Osteocyte (in vitro differentiated cells): ENCODE measurements at regions not wholly inside any gene's neighbourhood (a gene's known extent, or its start where the extent isn't known, plus 50 kb on each side); places are given as distances from the start of the nearest gene placed in this dataset.

Source experiments
- DNase-seq: peaks from one replicate; pipeline ENCODE4 v3.0.0; 2021; ENCODE audit warnings: mixed read lengths; ENCODE audit not compliant: unreplicated experiment; ENCODE audit errors: extremely low spot score
- H3K27ac Mint-ChIP-seq: one replicate; pipeline ENCODE4 v1.8.0; 2021; ENCODE audit warnings: mild to moderate bottlenecking, mixed read lengths; ENCODE audit not compliant: unreplicated experiment
- H3K27me3 Mint-ChIP-seq: one replicate; pipeline ENCODE4 v1.8.0; 2021; ENCODE audit warnings: mixed read lengths; ENCODE audit not compliant: unreplicated experiment
- H3K36me3 Mint-ChIP-seq: one replicate; pipeline ENCODE4 v1.8.0; 2021; ENCODE audit warnings: mixed read lengths; ENCODE audit not compliant: unreplicated experiment
- H3K4me1 Mint-ChIP-seq: one replicate; pipeline ENCODE4 v1.8.0; 2021; ENCODE audit warnings: mixed read lengths; ENCODE audit not compliant: unreplicated experiment
- H3K4me3 Mint-ChIP-seq: one replicate; pipeline ENCODE4 v1.8.0; 2021; ENCODE audit warnings: mild to moderate bottlenecking, moderate library complexity, mixed read lengths; ENCODE audit not compliant: unreplicated experiment
- H3K9me3 Mint-ChIP-seq: one replicate; pipeline ENCODE4 v1.8.0; 2021; ENCODE audit warnings: mixed read lengths; ENCODE audit not compliant: unreplicated experiment
- CTCF ChIP-seq: fragments of 200-600 bp; sonication (generic); IDR thresholded peaks from 2 replicates; pipeline ENCODE4 v1.5.0; 2021; ENCODE audit warnings: antibody characterized with exemption, mild to moderate bottlenecking, moderate library complexity

- H3K27ac Mint-ChIP-seq = no peak overlapping the region
- H3K9me3 Mint-ChIP-seq = peaks cover 13% of the 10 kb centered on the region
- DNase-seq = no peak
- H3K27me3 Mint-ChIP-seq = peaks cover 9% of the 10 kb centered on the region
- H3K36me3 Mint-ChIP-seq = no peaks in the 10 kb centered on the region
- no peaks in the 10 kb centered on the region for H3K4me1 Mint-ChIP-seq
- no peak overlapping the region for H3K4me3 Mint-ChIP-seq
- TF ChIP-seq CTCF = no peak
Observed at GRCh38 chr13:108018371-108018870, 196.9 kb downstream of the LIG4 start.

- Mint-ChIP-seq H3K4me3 (no peak overlapping the region), H3K27me3 (peaks cover 5% of the 10 kb centered on the region), H3K4me1 (no peaks in the 10 kb centered on the region), H3K27ac (no peak overlapping the region), H3K9me3 (no peaks in the 10 kb centered on the region), H3K36me3 (no peaks in the 10 kb centered on the region)
- no peak for DNase-seq
- TF ChIP-seq CTCF = no peak
Observed at GRCh38 chr13:108006619-108007018, 208.7 kb downstream of the LIG4 start.

GRCh38 chr13:108005231-108005630 lies 210.1 kb downstream of the LIG4 start:
- Mint-ChIP-seq H3K36me3 (no peaks in the 10 kb centered on the region), H3K4me1 (no peaks in the 10 kb centered on the region), H3K27ac (no peak overlapping the region), H3K9me3 (no peaks in the 10 kb centered on the region), H3K27me3 (peaks cover 3% of the 10 kb centered on the region), H3K4me3 (no peak overlapping the region)
- no peak for DNase-seq
- no peak for TF ChIP-seq CTCF

- H3K27ac Mint-ChIP-seq = no peak overlapping the region
- no peak for TF ChIP-seq CTCF
- no peaks in the 10 kb centered on the region for H3K36me3 Mint-ChIP-seq
- H3K9me3 Mint-ChIP-seq = no peaks in the 10 kb centered on the region
- no peak overlapping the region for H3K4me3 Mint-ChIP-seq
- H3K27me3 Mint-ChIP-seq = no peaks in the 10 kb centered on the region
- DNase-seq = no peak
- H3K4me1 Mint-ChIP-seq = no peaks in the 10 kb centered on the region
Observed at GRCh38 chr13:108003626-108004025, 211.7 kb downstream of the LIG4 start.

- no peak for DNase-seq
- Mint-ChIP-seq H3K4me1 (no peaks in the 10 kb centered on the region), H3K27ac (no peak overlapping the region), H3K4me3 (no peak overlapping the region), H3K9me3 (no peaks in the 10 kb centered on the region), H3K27me3 (peaks cover 5% of the 10 kb centered on the region), H3K36me3 (no peaks in the 10 kb centered on the region)
- no peak for TF ChIP-seq CTCF
Observed at GRCh38 chr13:108000998-108001397, 214.3 kb downstream of the LIG4 start.
